ENCODE measurements at regions not wholly inside any gene's neighbourhood (a gene's known extent, or its start where the extent isn't known, plus 50 kb on each side); places are given as distances from the start of the nearest gene placed in this dataset.
A peak's percentile ranks its signal among the peaks of the same experiment; 100 is the strongest.
"Not testable (repeated sequence)": the region's sequence is repeated elsewhere in the genome, so short reads cannot be mapped to it uniquely, and the experiment has no call there.

GRCh38 chr7:65251851-65252620 lies 121.6 kb upstream of the ZNF92 start:
- DNase-seq (ENCODE audit: low spot score) = no peak

GRCh38 chr7:65250697-65251395 lies 122.8 kb upstream of the ZNF92 start:
- no peak for DNase-seq (ENCODE audit: low spot score)

- no peak for DNase-seq (ENCODE audit: low spot score)
These were observed 123.4 kb upstream of the ZNF92 start for GRCh38 chr7:65250216-65250615.

- DNase-seq (ENCODE audit: low spot score) = no peak
These were observed 126.2 kb upstream of the ZNF92 start for GRCh38 chr7:65247491-65247890.

- DNase-seq (ENCODE audit: low spot score) = no peak
These were observed 133.8 kb upstream of the ZNF92 start for GRCh38 chr7:65239707-65240352.

- DNase-seq (ENCODE audit: low spot score) = no peak
These were observed 134.3 kb upstream of the ZNF92 start for GRCh38 chr7:65239324-65239706.

GRCh38 chr7:65238785-65239184 lies 134.9 kb upstream of the ZNF92 start:
- DNase-seq (ENCODE audit: low spot score) = no peak

GRCh38 chr7:65235586-65235985 lies 138.1 kb upstream of the ZNF92 start:
- DNase-seq (ENCODE audit: low spot score) = no peak

- DNase-seq (ENCODE audit: low spot score) = no peak
These were observed 140.1 kb upstream of the ZNF92 start for GRCh38 chr7:65233409-65234034.

- DNase-seq (ENCODE audit: low spot score) = no peak
These were observed 143.4 kb upstream of the ZNF92 start for GRCh38 chr7:65230231-65230630.

GRCh38 chr7:65225422-65226006 lies 148.1 kb upstream of the ZNF92 start:
- no peak for DNase-seq (ENCODE audit: low spot score)

- no peak for DNase-seq (ENCODE audit: low spot score)
These were observed 151.0 kb upstream of the ZNF92 start for GRCh38 chr7:65222655-65223054.

GRCh38 chr7:65221683-65222082 lies 152.0 kb upstream of the ZNF92 start:
- DNase-seq (ENCODE audit: low spot score) = no peak

GRCh38 chr7:65219623-65220022 lies 154.0 kb upstream of the ZNF92 start:
- no peak for DNase-seq (ENCODE audit: low spot score)

GRCh38 chr7:65216469-65216868 lies 157.2 kb upstream of the ZNF92 start:
- peak; percentile 52 for DNase-seq (ENCODE audit: low spot score)

GRCh38 chr7:65213260-65213659 lies 160.4 kb upstream of the ZNF92 start:
- DNase-seq (ENCODE audit: low spot score) = not testable (repeated sequence)

- DNase-seq (ENCODE audit: low spot score) = not testable (repeated sequence)
These were observed 174.4 kb upstream of the ZNF92 start for GRCh38 chr7:65199221-65199620.

GRCh38 chr7:65193334-65194058 lies 180.2 kb upstream of the ZNF92 start:
- not testable (repeated sequence) for DNase-seq (ENCODE audit: low spot score)

GRCh38 chr7:65177041-65177440 lies 170.6 kb upstream of the ERV3-1 start:
- not testable (repeated sequence) for DNase-seq (ENCODE audit: low spot score)

- not testable (repeated sequence) for DNase-seq (ENCODE audit: low spot score)
These were observed 143.6 kb upstream of the ERV3-1 start for GRCh38 chr7:65150105-65150504.

GRCh38 chr7:65146118-65146914 lies 139.8 kb upstream of the ERV3-1 start:
- not testable (repeated sequence) for DNase-seq (ENCODE audit: low spot score)
